NCI-H1048 (cell line): ENCODE measurements at regions not wholly inside any gene's neighbourhood (a gene's known extent, or its start where the extent isn't known, plus 50 kb on each side); places are given as distances from the start of the nearest gene placed in this dataset.

Experiments used
- DNase-seq: peaks from one replicate; lab custom pipeline; 2025; lab: John Stamatoyannopoulos, UW

DNA sequence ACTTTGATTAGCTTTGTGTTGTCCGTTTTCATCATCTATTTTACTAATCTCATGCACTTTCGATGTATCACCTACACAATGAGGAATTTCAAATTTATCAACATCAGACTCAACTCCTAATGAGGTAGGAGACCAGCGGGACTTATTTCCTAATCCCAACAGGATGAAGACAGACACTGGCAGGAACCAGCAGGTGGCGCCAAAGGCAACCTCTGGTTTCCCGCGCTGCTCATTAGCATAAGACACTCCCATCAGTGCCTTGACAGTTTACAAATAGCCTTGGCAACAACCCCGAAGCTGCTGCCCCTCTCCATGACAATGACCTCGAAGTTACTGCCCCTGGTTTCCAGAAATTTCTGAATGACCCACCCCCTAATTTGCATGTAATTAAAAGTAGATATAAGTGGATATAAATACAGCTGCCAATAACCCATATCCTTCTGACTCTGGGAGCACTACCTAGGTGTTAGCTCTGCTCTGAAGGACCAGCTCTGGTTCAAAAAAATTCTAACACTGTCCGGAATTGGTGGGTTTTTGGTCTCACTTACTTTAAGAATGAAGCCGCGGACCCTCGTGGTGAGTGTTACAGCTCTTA, 974.8 kb downstream of the ADGRL2 start:
- DNase-seq: no peak

DNA sequence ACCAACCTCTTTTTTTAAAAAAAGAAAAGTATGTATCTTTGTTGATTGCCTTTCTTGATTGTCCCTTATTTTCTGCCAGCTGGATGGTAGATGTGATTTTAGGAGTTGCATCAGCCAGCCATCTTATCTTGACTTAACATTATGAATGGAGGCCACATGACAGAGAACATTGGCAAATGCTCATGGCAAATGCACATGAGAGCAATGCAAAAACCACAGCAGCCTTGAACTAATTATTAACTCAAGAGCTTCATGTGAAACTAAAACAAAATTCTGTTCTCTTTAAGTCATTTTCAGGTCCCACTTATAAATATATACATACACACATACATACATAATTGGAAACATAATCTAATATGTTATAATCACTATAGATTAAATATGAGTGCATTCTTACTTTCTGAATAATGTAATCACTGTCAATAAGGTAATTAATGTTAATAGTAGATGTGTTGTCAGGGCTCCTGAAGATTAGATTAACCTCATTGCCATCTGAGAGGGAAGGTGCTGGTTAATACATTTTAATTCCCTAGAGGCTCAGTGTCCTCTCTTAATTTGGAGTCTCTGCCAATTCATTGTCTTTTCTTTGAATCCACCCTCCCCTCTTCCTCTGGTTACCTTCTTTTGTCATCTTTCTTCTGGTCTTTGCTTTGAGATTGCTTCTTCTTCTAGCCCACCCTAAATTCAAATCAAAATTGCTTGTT, 962.2 kb downstream of the ADGRL2 start:
- DNase-seq: no peak

DNA sequence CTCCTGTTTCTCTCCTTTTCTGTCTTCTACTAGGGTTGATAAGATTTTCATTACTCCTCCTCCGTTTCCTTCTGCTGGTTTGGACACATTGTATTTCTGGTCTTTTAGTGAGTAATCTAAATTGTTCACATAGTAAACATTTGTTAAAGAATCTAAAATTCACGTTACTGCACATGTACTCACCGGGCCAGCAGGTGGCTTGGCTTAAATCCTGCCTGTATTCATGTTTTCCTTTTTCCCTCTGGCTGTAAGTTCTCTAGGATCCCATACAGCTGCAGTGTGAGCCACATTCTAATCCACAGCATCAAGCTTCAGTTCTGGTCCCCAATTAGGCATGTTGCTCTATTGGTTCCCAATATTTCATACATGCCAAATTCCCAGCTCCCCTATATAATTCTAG, 958.3 kb downstream of the ADGRL2 start:
- DNase-seq: no peak

DNA sequence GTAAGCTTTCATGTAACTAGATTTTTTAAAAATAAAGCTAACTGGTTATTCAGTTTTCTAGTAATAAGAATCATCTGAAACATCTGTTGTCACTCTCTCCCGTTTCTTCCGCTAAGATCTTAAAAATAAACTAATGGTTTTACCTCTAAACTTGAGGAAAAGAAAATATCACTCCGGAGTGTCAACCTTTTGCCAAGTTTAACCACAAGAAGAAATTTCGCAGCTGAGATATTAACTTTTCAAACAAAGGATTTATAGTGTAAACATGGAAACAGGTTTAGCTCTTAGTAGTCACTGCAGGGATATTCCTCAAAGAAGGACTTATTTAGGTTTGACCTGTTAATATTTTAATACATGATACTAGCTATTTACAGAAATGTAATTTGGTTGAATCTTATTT, 954.9 kb downstream of the ADGRL2 start:
- no peak for DNase-seq

DNA sequence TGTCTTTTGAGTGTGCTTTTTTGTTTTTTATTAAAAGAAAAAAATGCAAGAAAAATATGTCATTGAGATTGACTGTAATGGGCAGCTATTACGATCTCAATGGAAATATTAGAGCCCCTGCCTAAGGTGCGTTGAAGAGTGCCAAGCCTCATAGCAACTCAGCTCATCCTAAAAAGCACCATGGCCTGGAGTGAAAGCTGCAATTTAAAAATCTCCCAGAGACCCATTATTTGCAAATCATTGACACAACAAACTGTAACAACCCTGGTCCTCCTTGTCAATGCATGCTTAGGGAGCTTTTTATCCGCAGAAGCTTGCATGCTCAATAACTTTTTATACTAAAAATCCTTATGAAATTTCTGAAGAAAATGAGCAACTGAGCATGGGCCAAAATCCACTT, 954.5 kb downstream of the ADGRL2 start:
- DNase-seq: no peak

DNA sequence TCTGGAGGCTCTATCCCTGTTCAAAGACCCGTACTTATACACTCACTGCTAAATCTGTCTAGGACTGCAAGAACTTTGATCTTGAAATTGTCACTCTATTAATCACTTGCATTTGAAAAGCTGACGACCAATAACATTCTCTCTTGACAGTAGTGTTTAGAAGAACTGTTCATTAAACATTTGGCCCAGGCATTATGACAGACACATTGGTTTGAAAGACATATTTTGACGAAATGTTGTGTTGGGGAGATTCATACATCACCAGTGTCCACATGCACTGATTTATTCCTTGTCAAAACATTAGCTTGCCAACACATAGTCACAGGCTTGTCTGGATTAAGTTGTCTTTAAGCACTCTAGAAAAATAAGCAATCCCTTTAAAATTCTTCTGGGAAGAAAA, 951.3 kb downstream of the ADGRL2 start:
- no peak for DNase-seq

DNA sequence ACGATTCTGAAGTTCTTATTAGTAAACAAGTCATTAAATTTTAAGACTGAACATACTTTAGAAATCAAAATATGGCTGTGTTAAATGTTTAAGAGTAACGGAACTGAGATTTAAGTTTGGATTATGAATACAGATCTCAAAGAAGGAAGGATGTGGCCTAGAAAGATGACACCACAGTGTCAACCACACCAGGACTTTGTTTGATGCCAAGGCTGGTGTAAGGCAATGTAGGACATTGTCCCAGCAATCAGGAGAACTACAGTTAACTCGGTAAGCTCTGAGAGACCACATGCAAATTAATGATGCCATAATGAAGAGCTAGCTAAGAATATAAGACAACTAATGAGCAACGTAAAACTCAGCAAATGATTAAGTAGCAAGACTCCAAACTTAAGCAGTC, 932.9 kb downstream of the ADGRL2 start:
- no peak for DNase-seq

DNA sequence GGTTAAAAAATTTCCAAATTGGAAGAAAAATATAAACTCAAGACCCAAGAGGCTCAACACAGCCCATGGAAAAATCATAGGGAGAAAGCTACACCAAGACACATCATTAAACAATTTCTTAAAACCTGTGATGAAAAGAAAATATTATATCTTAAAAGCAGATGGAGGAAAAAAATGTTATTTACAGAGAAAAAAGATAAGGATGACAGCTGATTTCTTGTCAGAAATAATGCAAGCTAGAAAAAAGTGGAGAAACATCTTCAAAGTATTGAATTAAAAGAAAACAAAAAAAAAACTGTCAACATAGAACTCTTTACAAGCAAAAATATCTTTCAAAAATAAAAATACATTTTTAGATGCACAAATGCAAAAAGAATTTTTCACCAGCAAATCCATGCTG, 930.5 kb downstream of the ADGRL2 start:
- no peak for DNase-seq

DNA sequence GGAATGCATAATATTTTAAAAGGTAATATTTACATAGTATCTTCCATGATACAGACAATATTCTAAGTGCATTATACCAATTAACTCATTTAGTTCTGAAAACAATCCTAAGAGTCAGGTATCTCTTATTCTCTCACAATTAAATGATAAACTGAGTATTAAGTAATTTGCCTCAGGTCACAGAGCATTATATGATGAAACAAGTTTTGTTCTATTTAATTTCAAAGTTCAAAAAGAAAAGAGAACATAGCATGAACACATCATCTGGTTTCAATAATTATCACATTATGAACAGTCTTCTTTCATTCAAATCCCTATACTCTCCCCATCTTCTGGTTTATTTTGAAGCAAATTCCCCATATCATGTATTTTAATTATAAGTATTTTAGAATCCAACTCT, 927.5 kb downstream of the ADGRL2 start:
- no peak for DNase-seq

DNA sequence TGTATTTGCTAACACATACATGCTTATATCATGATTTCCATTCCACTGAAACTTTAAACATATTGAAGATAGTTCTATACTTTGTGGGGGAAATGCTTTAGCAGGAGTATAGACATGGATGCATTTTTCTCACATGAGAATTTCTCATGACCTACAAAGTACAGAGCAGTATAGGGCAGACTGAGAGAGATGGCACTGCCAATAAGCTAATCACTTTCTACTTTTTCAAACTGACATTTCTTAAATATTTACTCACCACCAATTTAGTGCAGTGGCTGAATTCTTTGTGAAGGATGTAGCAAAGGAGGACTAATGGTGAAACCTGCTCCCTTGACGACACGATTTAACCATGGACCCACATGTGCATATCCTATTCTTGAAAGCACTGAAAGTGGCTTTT, 923.5 kb downstream of the ADGRL2 start:
- DNase-seq: no peak

DNA sequence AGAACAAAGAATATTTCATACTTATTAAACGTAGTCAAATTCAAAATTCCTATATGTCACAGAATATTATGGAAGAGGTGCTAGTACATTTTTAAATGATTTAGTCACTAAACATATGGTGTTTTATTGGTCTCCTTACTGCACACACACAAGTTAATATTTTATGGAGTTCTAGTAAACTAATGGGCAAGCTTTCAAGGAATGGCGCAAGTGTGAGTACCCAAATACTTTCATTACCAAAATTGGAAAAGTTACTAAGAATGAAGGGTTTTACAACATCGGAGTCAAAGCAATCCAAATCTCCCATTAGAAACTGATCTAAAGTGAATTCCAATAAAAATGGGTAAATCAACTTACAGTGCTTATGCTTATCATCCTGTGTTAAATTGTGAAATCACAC, 921.9 kb downstream of the ADGRL2 start:
- DNase-seq: no peak

DNA sequence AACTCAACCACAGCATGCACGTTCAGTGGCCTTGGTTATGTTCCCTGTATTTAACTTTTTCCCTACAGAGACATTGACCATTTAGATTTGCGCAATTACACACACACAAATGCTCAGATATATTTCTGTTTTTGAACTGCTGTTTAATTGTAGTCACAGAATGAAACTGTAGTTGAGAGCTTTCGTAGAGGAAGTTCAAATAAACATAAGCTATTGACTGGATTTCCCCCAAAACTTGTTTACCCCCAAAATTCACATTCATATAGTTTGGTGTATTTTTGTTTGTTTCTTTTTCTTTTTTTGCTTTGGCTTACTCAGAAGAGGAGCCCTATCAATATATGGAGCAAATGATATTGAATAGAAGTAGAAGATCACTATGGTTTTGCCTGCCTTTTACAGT, 921.0 kb downstream of the ADGRL2 start:
- DNase-seq: no peak

DNA sequence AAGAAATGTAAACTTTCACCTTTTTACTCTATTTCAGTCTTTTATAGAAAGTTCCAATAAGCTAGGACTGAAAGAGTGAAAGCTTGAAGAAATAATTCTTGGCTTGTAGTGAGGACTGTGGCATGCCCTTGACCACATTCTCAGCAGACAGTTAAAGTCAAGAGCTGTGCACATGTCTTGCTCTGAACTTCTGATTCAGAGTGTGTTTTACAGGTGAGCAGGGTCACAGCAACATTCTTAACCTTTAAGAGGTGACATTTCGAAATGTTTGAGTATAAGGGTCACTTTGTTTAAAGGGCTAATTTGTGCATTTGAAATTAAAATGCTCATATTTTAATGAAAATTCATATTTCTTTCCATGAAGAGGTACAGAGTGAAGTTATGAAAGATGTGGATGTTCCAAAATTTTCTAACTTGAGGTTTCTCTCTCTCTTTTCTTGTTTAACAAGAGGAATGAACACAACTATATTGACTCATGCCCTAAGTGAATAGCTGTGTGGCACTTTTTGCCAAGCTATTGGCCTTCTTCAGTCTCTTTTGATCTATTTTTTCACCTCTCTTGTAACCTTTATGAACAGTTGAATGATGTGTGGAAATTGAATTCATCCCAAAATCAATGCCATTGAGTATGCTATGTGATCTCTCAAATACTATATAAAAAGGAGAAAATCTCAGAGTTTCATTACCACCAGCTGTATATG, 918.1 kb downstream of the ADGRL2 start:
- no peak for DNase-seq

DNA sequence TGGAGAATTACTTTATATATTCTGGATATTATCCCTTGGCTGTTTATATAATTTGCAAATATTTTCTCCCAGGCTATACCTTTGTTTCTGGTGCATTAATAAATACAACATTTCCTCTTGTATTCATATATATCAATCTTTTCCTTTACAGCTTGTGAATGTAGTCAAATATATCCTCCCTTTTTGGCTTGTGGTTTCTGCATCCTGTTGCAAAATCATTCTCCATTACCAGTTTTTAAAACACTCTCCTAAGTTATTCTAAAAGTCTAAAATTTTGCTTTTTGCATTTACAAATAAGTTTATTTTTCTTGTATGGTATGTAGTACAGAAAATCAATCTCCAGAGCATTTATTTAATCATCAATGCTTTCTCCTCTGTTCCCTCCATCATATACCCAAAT, 909.4 kb downstream of the ADGRL2 start:
- no peak for DNase-seq

DNA sequence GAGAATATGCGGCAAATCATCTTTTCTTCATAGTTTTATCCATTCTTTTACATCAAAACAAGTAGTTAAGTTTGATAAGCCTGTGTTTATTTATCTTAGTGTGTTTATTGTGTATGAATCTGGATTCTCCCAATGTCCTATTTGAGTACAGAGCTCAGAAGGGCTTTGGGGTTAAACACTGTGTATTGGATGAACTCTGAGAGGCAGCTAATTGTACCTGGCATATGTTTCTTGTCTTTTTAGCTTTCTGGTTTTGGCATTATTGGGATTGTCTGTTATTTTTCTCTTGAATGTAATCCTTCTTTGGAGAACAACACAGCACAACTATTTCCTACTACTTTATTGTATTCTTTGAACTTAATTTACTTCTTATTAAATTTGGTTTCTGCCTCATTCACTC, 906.9 kb downstream of the ADGRL2 start:
- no peak for DNase-seq

DNA sequence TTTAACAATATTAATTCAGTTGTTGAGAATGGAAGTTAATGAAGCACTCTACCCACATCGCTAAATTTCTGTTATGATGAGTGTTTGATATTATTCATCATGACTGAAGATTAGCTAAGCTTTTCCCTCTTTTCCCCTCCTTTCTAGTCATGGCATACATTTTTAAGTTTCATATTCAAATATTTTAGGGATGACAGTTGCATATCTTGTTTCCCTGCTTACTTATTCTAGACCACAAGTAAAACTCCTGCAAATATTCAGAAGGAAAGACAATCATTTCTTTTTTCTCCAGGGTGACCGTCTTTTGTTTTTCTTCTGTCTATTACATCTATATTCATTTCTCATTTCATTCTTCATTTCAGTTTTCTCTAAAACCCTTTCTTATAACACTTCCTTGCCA, 906.0 kb downstream of the ADGRL2 start:
- no peak for DNase-seq

DNA sequence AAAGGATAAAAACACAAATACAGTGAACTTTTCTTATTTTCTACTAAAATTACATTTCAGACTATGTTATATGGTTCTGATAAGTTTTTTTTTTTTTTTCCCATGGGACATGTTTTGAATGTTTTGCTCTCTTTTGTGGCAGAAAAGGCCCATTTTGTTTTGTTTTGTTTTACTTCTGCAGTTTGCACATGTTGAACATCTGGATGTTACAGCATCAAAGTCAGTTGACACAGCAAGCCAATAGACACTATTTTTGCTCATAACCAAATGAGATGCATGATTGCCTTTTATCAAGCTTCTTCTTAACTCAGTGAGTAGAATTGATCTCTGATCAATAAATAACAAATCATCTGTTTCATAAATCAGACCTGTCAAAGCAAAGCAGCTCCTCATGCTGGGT, 904.2 kb downstream of the ADGRL2 start:
- no peak for DNase-seq

DNA sequence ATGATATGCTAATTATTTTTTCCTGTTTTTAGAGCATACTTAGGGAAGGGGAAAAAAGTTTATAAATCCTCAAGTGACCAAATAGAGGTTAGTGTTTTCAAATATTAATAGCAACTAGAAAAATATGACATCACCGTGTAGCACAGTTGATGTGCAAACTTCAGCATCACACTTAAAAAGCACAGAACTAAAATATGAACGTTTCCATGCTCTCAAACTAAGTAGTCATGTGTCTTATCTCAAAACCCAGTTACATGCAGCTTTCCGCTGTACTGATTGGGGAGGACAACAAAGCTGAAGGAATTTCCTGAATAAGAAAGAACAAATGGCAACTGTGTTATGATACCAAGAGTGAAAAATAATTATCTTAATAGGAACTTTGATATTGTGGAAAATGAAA, 903.7 kb downstream of the ADGRL2 start:
- DNase-seq: no peak

DNA sequence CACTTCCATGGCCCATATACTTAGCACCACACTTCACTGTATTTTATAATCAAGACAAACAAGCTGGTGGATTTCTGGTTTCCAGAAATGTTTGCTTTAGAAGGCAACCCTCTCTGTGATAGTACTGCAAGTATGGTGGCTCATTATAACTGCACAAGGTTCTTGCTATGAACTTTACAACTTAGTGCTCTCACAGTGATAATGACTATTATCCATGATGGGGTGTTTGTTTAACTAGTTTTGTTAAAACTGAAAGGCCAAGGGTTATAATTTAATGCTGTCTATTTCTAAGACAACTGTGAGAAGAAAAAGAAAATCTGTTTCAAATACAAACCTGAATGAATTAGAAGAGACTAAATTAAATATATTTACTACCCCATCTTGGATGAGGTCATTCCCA, 903.2 kb downstream of the ADGRL2 start:
- no peak for DNase-seq

DNA sequence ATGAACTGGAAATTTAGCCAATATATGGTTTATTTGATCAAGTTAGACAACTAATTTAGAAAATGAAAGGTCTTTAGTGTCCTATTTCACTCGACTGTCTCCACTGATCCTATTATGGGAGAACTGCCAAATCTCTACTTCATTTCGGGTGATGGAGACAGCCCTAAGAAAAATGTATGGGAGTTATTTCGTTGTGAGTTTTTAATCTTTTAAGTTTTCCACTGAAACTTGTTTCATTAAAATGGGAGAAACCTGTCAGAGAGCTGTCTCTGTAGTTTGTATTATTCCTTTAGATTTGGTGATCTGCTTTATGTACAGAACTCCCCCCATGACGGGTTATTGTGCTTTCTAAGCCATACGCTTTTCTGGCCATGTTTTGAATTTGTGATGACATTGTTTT, 899.7 kb downstream of the ADGRL2 start:
- DNase-seq: no peak

DNA sequence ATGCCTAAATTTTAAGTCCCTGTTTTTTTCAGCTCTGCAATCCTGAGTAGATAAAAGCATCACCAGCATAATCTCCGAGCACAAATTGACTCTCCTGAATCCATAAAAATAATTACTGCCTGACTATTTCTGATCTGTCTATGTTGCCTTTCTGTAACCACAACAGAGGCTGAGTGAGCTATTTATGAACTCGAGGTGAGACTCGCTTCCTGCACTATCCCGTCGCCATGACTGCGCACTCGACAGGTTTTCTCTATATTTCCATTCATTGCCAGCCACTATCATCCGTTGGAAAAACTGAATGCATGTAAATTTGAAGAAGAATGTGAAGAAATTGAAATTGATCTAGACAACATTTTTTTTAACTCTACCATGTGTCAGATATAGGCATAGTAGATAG, 897.2 kb downstream of the ADGRL2 start:
- DNase-seq: no peak

DNA sequence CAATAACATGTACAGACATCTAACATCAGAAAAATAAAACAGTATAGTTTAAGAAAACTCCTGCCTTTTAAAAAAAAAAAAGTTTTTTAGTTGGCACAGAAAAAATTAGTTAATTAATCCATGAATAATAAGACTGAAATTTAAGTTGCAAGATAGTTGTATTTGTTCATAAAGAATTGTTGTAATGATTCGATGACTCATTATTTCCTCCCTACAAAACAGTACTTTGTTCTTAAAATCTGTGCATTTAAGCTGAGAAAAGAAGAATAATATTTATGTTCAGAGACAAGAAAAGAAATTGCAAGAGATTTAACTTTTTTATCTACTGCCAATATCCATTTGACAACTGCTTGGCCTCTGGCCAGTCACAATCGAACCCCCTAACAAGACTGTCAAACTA, 894.7 kb downstream of the ADGRL2 start:
- no peak for DNase-seq

DNA sequence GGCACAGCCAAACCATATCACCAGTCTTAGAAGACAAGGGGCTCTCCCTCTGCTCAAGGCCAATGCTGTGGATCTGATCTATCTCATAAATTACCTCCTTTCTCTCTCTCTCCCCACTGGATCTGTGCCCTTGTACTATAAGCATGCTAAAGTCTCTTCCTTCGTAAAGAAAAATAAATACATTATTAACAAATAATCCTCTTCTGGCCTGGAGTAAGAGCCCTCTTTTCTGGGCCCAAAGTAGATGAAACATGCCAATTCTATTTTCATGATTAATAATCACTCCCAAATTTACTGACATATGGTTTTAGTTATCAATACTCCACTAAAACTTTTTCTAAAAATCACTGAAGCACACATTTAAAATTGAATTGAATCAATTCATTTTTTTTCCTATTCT, 889.7 kb downstream of the ADGRL2 start:
- no peak for DNase-seq

DNA sequence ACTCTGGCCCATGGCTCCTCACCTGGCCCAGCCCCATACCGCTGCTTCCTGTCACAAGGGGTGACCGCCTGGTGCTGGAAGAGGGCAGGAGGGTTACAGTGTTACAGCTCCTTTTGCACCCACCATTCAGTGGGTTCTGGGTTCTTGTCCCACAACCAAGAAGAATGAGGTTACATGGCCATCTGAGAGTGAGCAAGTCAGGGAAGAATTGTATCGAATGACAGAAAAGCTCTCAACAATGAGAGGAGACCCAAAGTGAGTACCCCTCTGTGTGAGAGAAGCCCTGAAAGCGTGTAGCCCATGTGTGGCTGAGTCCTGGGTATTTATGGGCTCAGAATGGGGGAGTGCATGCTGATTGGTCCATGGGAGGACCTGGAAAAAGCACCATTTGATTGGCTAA, 888.5 kb downstream of the ADGRL2 start:
- DNase-seq: no peak
